Hepatocyte (in vitro differentiated cells): ENCODE measurements at regions not wholly inside any gene's neighbourhood (a gene's known extent, or its start where the extent isn't known, plus 50 kb on each side); places are given as distances from the start of the nearest gene placed in this dataset.

Experiments
- DNase-seq: peaks from one replicate; pipeline ENCODE4 v3.0.0-alpha.2; 2016; ENCODE audit warnings: low spot score
- H2AFZ ChIP-seq: fragments of 200-600 bp; sonication (generic); 2 replicates; pipeline ENCODE4 v1.6.0; 2016; ENCODE audit warnings: antibody characterized with exemption, mild to moderate bottlenecking
- H3K27ac ChIP-seq: fragments of 200-600 bp; sonication (generic); 2 replicates; pipeline ENCODE4 v1.5.1; 2016; ENCODE audit warnings: mild to moderate bottlenecking
- H3K27me3 ChIP-seq: fragments of 200-600 bp; sonication (generic); 2 replicates; pipeline ENCODE4 v1.6.1; 2016
- H3K36me3 ChIP-seq: fragments of 200-600 bp; sonication (generic); replicated peaks from 2 replicates; pipeline ENCODE4 v1.5.1; 2016; ENCODE audit warnings: low read depth; ENCODE audit not compliant: insufficient read depth
- H3K4me1 ChIP-seq: fragments of 200-600 bp; sonication (generic); 2 replicates; pipeline ENCODE4 v1.5.1; 2016; ENCODE audit warnings: mild to moderate bottlenecking, moderate library complexity; ENCODE audit not compliant: insufficient read depth
- H3K4me2 ChIP-seq: fragments of 200-600 bp; sonication (generic); 2 replicates; pipeline ENCODE4 v1.6.0; 2016
- H3K4me3 ChIP-seq: fragments of 200-600 bp; sonication (generic); 2 replicates; pipeline ENCODE4 v1.5.1; 2016; ENCODE audit warnings: mild to moderate bottlenecking
- H3K79me2 ChIP-seq: fragments of 200-600 bp; sonication (generic); 2 replicates; pipeline ENCODE4 v1.6.0; 2017; ENCODE audit warnings: mild to moderate bottlenecking
- H3K9me2 ChIP-seq: fragments of 200-600 bp; sonication (generic); replicated peaks from 2 replicates; pipeline ENCODE4 v1.6.0; 2017; ENCODE audit warnings: mild to moderate bottlenecking; ENCODE audit not compliant: insufficient read depth
- H3K9me3 ChIP-seq: fragments of 200-600 bp; sonication (generic); 2 replicates; pipeline ENCODE4 v1.5.1; 2016; ENCODE audit warnings: low read depth, mild to moderate bottlenecking
- H4K20me1 ChIP-seq: fragments of 200-600 bp; sonication (generic); 2 replicates; pipeline ENCODE4 v1.6.0; 2016; ENCODE audit warnings: mild to moderate bottlenecking; ENCODE audit not compliant: insufficient read depth, poor library complexity, severe bottlenecking
- EZH2 ChIP-seq: fragments of 200-600 bp; sonication (generic); IDR thresholded peaks from 2 replicates; pipeline ENCODE4 v1.6.1; 2016; ENCODE audit warnings: antibody characterized with exemption, mild to moderate bottlenecking, borderline replicate concordance
- EZH2phosphoT487 ChIP-seq: fragments of 200-600 bp; sonication (generic); IDR thresholded peaks from one replicate; pipeline ENCODE4 v1.6.1; 2018; ENCODE audit warnings: antibody characterized with exemption, mild to moderate bottlenecking, low read depth, moderate library complexity; ENCODE audit not compliant: unreplicated experiment, severe bottlenecking
- WGBS: methylation state at CpG from one replicate; pipeline ENCODE4 v1.1.6; 2016; ENCODE audit warnings: low lambda C conversion rate; ENCODE audit errors: missing lambda C conversion rate; 5-methylcytosine and 5-hydroxymethylcytosine counted together
- TF ChIP-seq, protein P1 (sequence below): fragments of 200-600 bp; sonication (generic); IDR thresholded peaks from 2 replicates; pipeline ENCODE4 v1.5.1; 2016; ENCODE audit warnings: antibody characterized with exemption, mild to moderate bottlenecking; ENCODE audit not compliant: poor library complexity

DNA sequence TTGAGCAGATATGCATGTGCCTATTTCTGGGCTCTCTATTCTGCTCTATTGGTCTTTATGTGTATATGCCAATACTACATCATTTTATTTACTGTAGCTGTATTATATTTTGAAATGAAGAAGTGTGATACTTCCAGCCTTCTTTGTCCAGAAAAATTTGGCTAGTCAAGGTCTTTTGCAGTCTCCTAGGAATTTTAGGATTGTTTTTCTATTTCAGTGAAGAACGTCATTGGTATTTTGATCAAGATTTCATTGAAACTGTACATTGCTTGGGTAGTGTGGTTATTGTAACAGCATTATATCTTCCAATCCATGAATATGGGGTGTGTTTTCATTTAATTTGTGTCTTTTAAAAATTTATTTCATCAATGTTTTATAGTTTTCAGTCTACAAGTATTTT is 400.3 kb downstream of the AASDHPPT start:
- WGBS: 100% methylated on average over 1 of the region's 1 CpG
- Histone ChIP-seq H3K4me3 (no peak overlapping the region), H3K4me1 (peaks cover 9% of the 10 kb centered on the region), H3K36me3 (no peaks in the 10 kb centered on the region), H3K27ac (no peak overlapping the region), H3K4me2 (no peak overlapping the region), H3K27me3 (no peaks in the 10 kb centered on the region), H3K79me2 (no peaks in the 10 kb centered on the region), H3K9me2 (no peaks in the 10 kb centered on the region), H3K9me3 (no peaks in the 10 kb centered on the region), H2AFZ (no peak overlapping the region), H4K20me1 (no peaks in the 10 kb centered on the region)
- no peak for DNase-seq
- TF ChIP-seq EZH2phosphoT487 (no peak), EZH2 (no peak)
- TF ChIP-seq, protein P1, sequence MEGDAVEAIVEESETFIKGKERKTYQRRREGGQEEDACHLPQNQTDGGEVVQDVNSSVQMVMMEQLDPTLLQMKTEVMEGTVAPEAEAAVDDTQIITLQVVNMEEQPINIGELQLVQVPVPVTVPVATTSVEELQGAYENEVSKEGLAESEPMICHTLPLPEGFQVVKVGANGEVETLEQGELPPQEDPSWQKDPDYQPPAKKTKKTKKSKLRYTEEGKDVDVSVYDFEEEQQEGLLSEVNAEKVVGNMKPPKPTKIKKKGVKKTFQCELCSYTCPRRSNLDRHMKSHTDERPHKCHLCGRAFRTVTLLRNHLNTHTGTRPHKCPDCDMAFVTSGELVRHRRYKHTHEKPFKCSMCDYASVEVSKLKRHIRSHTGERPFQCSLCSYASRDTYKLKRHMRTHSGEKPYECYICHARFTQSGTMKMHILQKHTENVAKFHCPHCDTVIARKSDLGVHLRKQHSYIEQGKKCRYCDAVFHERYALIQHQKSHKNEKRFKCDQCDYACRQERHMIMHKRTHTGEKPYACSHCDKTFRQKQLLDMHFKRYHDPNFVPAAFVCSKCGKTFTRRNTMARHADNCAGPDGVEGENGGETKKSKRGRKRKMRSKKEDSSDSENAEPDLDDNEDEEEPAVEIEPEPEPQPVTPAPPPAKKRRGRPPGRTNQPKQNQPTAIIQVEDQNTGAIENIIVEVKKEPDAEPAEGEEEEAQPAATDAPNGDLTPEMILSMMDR: no peak

DNA sequence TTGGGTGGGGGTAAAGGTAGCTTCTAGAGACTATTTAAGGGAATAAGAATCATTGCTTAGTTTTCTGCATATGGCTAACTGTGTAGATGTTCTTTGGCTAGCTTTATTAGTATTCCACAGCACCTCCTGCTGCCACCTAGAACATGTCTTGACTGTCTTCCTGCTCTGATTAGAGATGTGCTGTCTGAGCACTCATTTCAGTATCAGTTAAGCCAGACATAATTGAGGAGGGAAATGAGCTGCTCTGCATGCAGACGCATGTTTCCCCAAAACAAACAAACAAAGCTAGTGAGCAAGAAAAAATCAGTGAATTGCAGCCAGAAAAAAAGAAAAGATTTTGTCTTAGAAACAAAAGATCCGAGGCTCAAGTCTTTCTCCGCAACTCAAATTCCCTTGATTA is 402.2 kb downstream of the AASDHPPT start:
- 81% methylated on average over 3 of the region's 3 CpGs for WGBS
- Histone ChIP-seq H3K27me3 (no peaks in the 10 kb centered on the region), H3K9me2 (no peaks in the 10 kb centered on the region), H3K4me2 (no peak overlapping the region), H4K20me1 (no peaks in the 10 kb centered on the region), H3K9me3 (no peaks in the 10 kb centered on the region), H3K4me3 (no peak overlapping the region), H3K79me2 (no peaks in the 10 kb centered on the region), H3K36me3 (no peaks in the 10 kb centered on the region), H3K27ac (no peak overlapping the region), H2AFZ (no peak overlapping the region), H3K4me1 (peaks cover 18% of the 10 kb centered on the region)
- DNase-seq: no peak
- TF ChIP-seq EZH2phosphoT487: no peak
- no peak for TF ChIP-seq EZH2
- TF ChIP-seq, protein P1: no peak

DNA sequence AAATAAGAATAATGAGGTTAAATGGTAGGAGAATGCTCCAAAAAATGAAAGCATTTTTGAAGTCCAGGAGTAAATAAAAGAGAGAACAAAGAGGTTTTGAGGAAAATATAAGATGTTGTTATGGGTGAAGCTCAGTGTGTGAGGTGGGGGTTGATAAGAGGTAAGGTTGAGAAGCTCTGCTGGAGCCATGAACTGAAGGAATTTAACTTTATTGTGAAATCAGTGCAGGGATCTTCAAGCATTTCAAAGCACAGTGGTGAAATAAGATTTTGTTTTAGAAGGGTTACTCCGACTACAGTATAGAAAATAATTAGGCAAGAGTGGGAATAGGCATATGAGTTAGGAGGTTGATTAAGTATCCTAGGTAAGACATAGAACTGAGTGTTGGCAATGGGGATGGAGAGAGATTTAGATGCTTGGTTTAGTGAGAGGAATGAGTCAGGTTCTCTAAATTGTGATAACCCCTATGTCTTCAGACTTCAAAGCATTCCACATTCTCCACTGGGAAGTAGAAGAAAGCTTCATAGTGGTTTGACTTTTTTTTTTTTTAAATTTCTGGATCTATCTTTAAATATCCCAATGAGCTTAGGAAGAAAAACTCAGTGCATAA is 403.2 kb downstream of the AASDHPPT start:
- H3K4me3 ChIP-seq: no peak overlapping the region
- no peak overlapping the region for H3K4me2 ChIP-seq
- WGBS: 57% methylated on average over 1 of the region's 1 CpG
- no peaks in the 10 kb centered on the region for H3K9me2 ChIP-seq
- no peaks in the 10 kb centered on the region for H3K27me3 ChIP-seq
- H3K36me3 ChIP-seq: no peaks in the 10 kb centered on the region
- no peaks in the 10 kb centered on the region for H3K9me3 ChIP-seq
- no peak for TF ChIP-seq EZH2
- TF ChIP-seq, protein P1: no peak
- no peak for TF ChIP-seq EZH2phosphoT487
- no peak overlapping the region for H2AFZ ChIP-seq
- no peak overlapping the region for H3K27ac ChIP-seq
- no peaks in the 10 kb centered on the region for H4K20me1 ChIP-seq
- no peaks in the 10 kb centered on the region for H3K79me2 ChIP-seq
- peaks cover 18% of the 10 kb centered on the region for H3K4me1 ChIP-seq
- DNase-seq: no peak
